IPS-15b (cell line): ENCODE measurements at regions not wholly inside any gene's neighbourhood (a gene's known extent, or its start where the extent isn't known, plus 50 kb on each side); places are given as distances from the start of the nearest gene placed in this dataset.
"Not testable (repeated sequence)": the region's sequence is repeated elsewhere in the genome, so short reads cannot be mapped to it uniquely, and the experiment has no call there.

Source experiments
- H3K27me3 ChIP-seq: one replicate; pipeline ENCODE4 v1.6.1; 2013; ENCODE audit warnings: low read length; ENCODE audit not compliant: control insufficient read depth, insufficient read depth
- H3K36me3 ChIP-seq: one replicate; pipeline ENCODE4 v1.6.1; 2013; ENCODE audit warnings: low read length; ENCODE audit not compliant: control insufficient read depth, insufficient read depth
- H3K4me1 ChIP-seq: one replicate; pipeline ENCODE4 v1.6.1; 2013; ENCODE audit warnings: mild to moderate bottlenecking, low read length; ENCODE audit not compliant: control insufficient read depth, insufficient read depth
- H3K4me3 ChIP-seq: one replicate; pipeline ENCODE4 v1.5.1; 2013; ENCODE audit warnings: low read depth, low read length
- H3K9ac ChIP-seq: one replicate; pipeline ENCODE4 v1.6.1; 2013; ENCODE audit warnings: low read depth, mild to moderate bottlenecking, low read length
- H3K9me3 ChIP-seq: one replicate; pipeline ENCODE4 v1.6.1; 2013; ENCODE audit warnings: mild to moderate bottlenecking, low read length; ENCODE audit not compliant: control insufficient read depth, insufficient read depth

- Histone ChIP-seq H3K4me1 (no peaks in the 10 kb centered on the region), H3K4me3 (no peak overlapping the region), H3K27me3 (no peaks in the 10 kb centered on the region), H3K9ac (no peak overlapping the region), H3K9me3 (no peaks in the 10 kb centered on the region), H3K36me3 (no peaks in the 10 kb centered on the region)
Observed at GRCh38 chr16:64364016-64364415, 757.8 kb downstream of the CDH11 start.

- no peaks in the 10 kb centered on the region for H3K4me1 ChIP-seq
- H3K9ac ChIP-seq, result no peak overlapping the region
- no peaks in the 10 kb centered on the region for H3K36me3 ChIP-seq
- no peaks in the 10 kb centered on the region for H3K27me3 ChIP-seq
- H3K4me3 ChIP-seq, result no peak overlapping the region
- no peaks in the 10 kb centered on the region for H3K9me3 ChIP-seq
Observed at GRCh38 chr16:64363039-64363438, 758.8 kb downstream of the CDH11 start.

- Histone ChIP-seq H3K4me3 (no peak overlapping the region), H3K9ac (no peak overlapping the region), H3K36me3 (no peaks in the 10 kb centered on the region)
Observed at GRCh38 chr16:64362193-64362592, 759.7 kb downstream of the CDH11 start.

GRCh38 chr16:64361753-64362152 is 760.1 kb downstream of the CDH11 start:
- no peaks in the 10 kb centered on the region for H3K36me3 ChIP-seq
- H3K4me1 ChIP-seq, result no peaks in the 10 kb centered on the region
- H3K27me3 ChIP-seq, result no peaks in the 10 kb centered on the region
- H3K9me3 ChIP-seq, result no peaks in the 10 kb centered on the region
- H3K9ac ChIP-seq, result no peak overlapping the region
- H3K4me3 ChIP-seq, result no peak overlapping the region

More at GRCh38 chr16:64362193-64362592, 759.7 kb downstream of the CDH11 start:
- Histone ChIP-seq H3K9me3 (no peaks in the 10 kb centered on the region), H3K4me1 (no peaks in the 10 kb centered on the region), H3K27me3 (no peaks in the 10 kb centered on the region)

GRCh38 chr16:64358291-64358690 is 763.6 kb downstream of the CDH11 start:
- Histone ChIP-seq H3K36me3 (no peaks in the 10 kb centered on the region), H3K4me1 (no peaks in the 10 kb centered on the region), H3K9ac (no peak overlapping the region), H3K4me3 (no peak overlapping the region), H3K9me3 (no peaks in the 10 kb centered on the region), H3K27me3 (no peaks in the 10 kb centered on the region)

DNA sequence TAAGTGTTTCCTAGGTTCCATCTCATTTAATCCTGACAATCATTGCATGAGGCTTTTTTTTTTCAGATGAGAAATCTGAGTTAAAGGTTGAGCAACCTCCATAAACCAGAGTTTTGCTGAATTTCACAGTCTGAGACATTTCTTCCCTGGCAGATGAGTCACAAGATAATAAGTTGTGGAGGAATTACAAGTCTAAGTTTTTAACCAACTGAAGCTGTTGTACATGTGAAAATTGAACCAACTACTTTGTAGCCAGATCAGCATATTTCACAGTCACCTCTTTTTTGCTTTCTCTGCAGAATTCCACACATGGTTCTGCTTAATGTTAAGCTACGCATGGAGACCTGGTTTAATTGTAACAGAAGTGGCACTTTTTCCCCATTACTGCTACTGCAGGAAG is 765.6 kb downstream of the CDH11 start:
- Histone ChIP-seq H3K36me3 (no peaks in the 10 kb centered on the region), H3K4me1 (no peaks in the 10 kb centered on the region), H3K4me3 (no peak overlapping the region), H3K9ac (no peak overlapping the region), H3K27me3 (no peaks in the 10 kb centered on the region), H3K9me3 (no peaks in the 10 kb centered on the region)

DNA sequence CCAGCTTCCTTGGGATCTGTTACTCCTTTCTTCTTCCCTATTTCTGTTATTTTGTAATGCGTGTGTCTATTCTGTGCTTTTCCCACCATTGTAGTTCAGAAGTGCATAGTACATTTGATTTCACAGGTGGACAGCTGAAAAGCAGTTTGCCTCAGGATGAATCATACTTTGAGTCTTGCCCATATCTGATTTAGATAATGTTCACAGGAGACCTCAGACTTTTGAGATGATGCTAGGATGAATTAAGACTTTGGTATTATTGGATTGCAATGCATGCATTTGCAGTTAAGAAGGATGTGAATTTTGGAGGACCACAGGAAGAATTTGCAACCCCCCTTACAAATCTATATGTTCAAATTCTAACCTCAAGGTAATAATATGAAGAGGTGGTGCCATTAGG is 769.6 kb downstream of the CDH11 start:
- Histone ChIP-seq H3K27me3 (no peaks in the 10 kb centered on the region), H3K4me3 (no peak overlapping the region), H3K9me3 (no peaks in the 10 kb centered on the region), H3K36me3 (no peaks in the 10 kb centered on the region), H3K9ac (no peak overlapping the region), H3K4me1 (no peaks in the 10 kb centered on the region)

DNA sequence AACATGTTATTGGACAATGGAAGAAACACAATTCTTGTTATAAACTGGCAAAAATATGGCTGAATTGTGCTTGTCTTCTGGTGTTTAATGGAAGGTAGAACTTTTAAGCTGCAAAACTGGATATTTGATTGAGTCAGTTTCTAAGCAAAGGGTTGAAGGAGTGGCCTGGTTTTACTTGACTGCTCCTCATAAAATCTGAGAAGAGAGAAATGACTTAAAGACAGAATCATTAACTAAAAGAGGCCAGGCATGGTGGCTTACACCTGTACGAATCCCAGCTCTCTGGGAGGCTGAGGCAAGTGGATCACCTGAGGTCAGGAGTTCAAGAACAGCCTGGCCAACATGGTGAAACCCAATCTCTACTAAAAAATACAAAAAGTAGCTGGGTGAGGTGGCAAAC is 770.7 kb downstream of the CDH11 start:
- no peak overlapping the region for H3K9ac ChIP-seq
- H3K27me3 ChIP-seq, result no peaks in the 10 kb centered on the region
- H3K9me3 ChIP-seq, result no peaks in the 10 kb centered on the region
- H3K4me1 ChIP-seq, result no peaks in the 10 kb centered on the region
- H3K4me3 ChIP-seq, result no peak overlapping the region
- H3K36me3 ChIP-seq, result no peaks in the 10 kb centered on the region

DNA sequence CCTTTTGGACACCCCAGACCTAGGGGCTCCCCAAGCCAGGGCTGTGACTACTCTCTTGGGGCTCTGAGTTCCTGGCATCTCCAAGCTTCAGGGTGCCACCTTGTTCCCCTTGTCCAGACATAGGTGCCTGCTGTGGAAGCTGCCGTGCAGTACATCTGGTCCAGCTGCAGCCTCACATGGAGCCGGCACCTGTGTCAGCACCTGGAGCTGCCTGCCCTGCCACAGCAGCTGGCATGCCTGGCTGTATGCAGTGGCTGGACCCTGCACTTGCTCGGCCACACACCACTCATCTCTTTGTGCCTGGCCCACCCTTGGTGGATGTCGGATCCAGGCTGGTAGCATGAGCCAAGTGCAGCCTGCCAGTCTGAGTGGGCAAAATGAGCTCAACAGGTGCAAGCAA is 775.8 kb downstream of the CDH11 start:
- Histone ChIP-seq H3K27me3 (no peaks in the 10 kb centered on the region), H3K4me3 (no peak overlapping the region)

DNA sequence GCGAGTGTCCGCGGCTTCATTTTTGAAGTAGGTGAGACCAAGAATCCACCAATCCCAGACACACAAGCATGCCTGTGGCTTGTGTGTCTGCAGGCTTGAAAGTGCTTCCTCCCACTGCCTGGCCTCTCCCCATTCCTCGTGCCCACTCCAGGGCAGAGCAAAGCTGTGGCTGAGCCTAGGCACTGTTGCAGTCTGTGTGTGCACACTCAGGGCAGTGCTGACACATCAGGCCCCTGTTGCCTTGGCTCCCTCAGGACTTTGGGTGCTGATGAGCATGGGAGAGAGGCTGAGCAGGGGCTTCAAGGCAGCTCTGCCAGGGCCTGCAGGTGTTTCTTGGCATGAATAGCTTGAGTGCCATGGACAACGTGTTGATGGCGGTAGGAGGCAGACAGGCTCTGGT is 776.7 kb downstream of the CDH11 start:
- Histone ChIP-seq H3K36me3 (no peaks in the 10 kb centered on the region), H3K9ac (no peak overlapping the region), H3K9me3 (no peaks in the 10 kb centered on the region), H3K27me3 (no peaks in the 10 kb centered on the region), H3K4me1 (no peaks in the 10 kb centered on the region), H3K4me3 (no peak overlapping the region)

More for the DNA sequence above, 775.8 kb downstream of the CDH11 start:
- Histone ChIP-seq H3K9ac (no peak overlapping the region), H3K9me3 (no peaks in the 10 kb centered on the region), H3K36me3 (no peaks in the 10 kb centered on the region), H3K4me1 (no peaks in the 10 kb centered on the region)

- not testable (repeated sequence) for H3K27me3 ChIP-seq, H3K9me3 ChIP-seq, H3K4me3 ChIP-seq, H3K4me1 ChIP-seq, H3K36me3 ChIP-seq, H3K9ac ChIP-seq
Observed at GRCh38 chr16:64343820-64344443, 777.9 kb downstream of the CDH11 start.

GRCh38 chr16:64343061-64343819 is 778.6 kb downstream of the CDH11 start:
- Histone ChIP-seq H3K36me3 (no peaks in the 10 kb centered on the region), H3K4me3 (no peak overlapping the region), H3K4me1 (no peaks in the 10 kb centered on the region), H3K9me3 (no peaks in the 10 kb centered on the region), H3K27me3 (no peaks in the 10 kb centered on the region), H3K9ac (no peak overlapping the region)
